ENCODE measurements at regions not wholly inside any gene's neighbourhood (a gene's known extent, or its start where the extent isn't known, plus 50 kb on each side); places are given as distances from the start of the nearest gene placed in this dataset.

DNA sequence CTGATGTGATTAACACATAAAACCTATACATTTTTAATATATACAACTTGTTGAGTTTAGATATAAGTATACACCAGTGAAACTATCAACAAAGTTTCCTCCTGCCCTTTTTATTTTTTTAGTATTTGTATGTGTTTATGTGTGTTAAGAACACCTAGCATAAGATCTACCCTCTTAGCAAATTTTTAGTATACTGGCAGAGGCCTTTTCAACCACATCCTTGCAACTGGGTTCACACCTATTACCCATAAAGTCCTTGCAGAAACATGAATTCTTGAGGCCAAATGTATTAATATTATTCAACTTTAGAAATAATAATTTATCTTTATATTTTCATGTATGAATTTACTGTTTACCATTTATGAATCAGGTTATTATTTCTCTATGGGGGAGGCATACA is 119.7 kb upstream of the CRIM1 start:
- TF ChIP-seq POLR2A (IDR thresholded peaks at IDR 0.05; ENCODE audit: extremely low read depth, insufficient read length) = no peak
- TF ChIP-seq, protein P1, sequence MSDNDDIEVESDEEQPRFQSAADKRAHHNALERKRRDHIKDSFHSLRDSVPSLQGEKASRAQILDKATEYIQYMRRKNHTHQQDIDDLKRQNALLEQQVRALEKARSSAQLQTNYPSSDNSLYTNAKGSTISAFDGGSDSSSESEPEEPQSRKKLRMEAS (IDR thresholded peaks at IDR 0.05; ENCODE audit: low read depth, low read length) = no peak
